Tibial nerve (tissue), 4 donors: ENCODE measurements at regions not wholly inside any gene's neighbourhood (a gene's known extent, or its start where the extent isn't known, plus 50 kb on each side); places are given as distances from the start of the nearest gene placed in this dataset.

Source experiments
- EP300 ChIP-seq, 2 donors: sonication (generic); formaldehyde crosslinking; IDR thresholded peaks; one replicate each; pipeline ENCODE4 v1.6.1; 2017; ENCODE audit warnings: antibody characterized with exemption in 2 of 2, mild to moderate bottlenecking in 1 of 2
- POLR2A ChIP-seq, 2 donors: fragments of 450-650 bp; IDR thresholded peaks; one replicate each; pipeline ENCODE4 v1.6.1; 2017; ENCODE audit warnings: antibody characterized with exemption in 2 of 2, mild to moderate bottlenecking in 2 of 2, moderate library complexity in 2 of 2
- TF ChIP-seq, protein P1 (sequence below), 5 experiments: fragments of 200-600 bp in 3 of 5; fragments of 450-650 bp in 2 of 5; sonication (generic) in 3 of 5; IDR thresholded peaks; one replicate each; pipeline ENCODE4 v1.5.1; 2016 to 2019; ENCODE audit warnings: antibody characterized with exemption in 5 of 5, mild to moderate bottlenecking in 3 of 5, moderate library complexity in 2 of 5

- TF ChIP-seq, protein P1, sequence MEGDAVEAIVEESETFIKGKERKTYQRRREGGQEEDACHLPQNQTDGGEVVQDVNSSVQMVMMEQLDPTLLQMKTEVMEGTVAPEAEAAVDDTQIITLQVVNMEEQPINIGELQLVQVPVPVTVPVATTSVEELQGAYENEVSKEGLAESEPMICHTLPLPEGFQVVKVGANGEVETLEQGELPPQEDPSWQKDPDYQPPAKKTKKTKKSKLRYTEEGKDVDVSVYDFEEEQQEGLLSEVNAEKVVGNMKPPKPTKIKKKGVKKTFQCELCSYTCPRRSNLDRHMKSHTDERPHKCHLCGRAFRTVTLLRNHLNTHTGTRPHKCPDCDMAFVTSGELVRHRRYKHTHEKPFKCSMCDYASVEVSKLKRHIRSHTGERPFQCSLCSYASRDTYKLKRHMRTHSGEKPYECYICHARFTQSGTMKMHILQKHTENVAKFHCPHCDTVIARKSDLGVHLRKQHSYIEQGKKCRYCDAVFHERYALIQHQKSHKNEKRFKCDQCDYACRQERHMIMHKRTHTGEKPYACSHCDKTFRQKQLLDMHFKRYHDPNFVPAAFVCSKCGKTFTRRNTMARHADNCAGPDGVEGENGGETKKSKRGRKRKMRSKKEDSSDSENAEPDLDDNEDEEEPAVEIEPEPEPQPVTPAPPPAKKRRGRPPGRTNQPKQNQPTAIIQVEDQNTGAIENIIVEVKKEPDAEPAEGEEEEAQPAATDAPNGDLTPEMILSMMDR (IDR thresholded peaks at IDR 0.05): no peak
- TF ChIP-seq POLR2A (IDR thresholded peaks at IDR 0.05) (no peak), EP300 (IDR thresholded peaks at IDR 0.05) (no peak)
Measured at GRCh38 chr16:51457775-51458174, 306.7 kb upstream of the SALL1 start.
